Fibroblast of lung (primary cell): ENCODE measurements at regions not wholly inside any gene's neighbourhood (a gene's known extent, or its start where the extent isn't known, plus 50 kb on each side); places are given as distances from the start of the nearest gene placed in this dataset.

Source experiments
- DNase-seq, 2 donors: peaks; one replicate each; pipeline versions ENCODE4 v3.0.0 to v3.0.0-alpha.2; 2010; ENCODE audit warnings: low read depth in 2 of 2
- H2AFZ ChIP-seq: 2 replicates; pipeline ENCODE4 v1.5.1; 2012; ENCODE audit warnings: low read length, control low read depth, inconsistent platforms
- H3K27ac ChIP-seq: 2 replicates; pipeline ENCODE4 v1.5.1; 2011; ENCODE audit warnings: low read length, control low read depth; ENCODE audit not compliant: insufficient read depth
- H3K27me3 ChIP-seq: 2 replicates; pipeline ENCODE4 v1.5.1; 2011; ENCODE audit warnings: mild to moderate bottlenecking, low read length; ENCODE audit not compliant: control insufficient read depth, insufficient read depth
- H3K36me3 ChIP-seq: 2 replicates; pipeline ENCODE4 v1.5.1; 2011; ENCODE audit warnings: low read length; ENCODE audit not compliant: control insufficient read depth, insufficient read depth
- H3K4me1 ChIP-seq: 2 replicates; pipeline ENCODE4 v1.5.1; 2011; ENCODE audit warnings: low read length; ENCODE audit not compliant: control insufficient read depth, insufficient read depth; ENCODE audit errors: extremely low read depth
- H3K4me2 ChIP-seq: 2 replicates; pipeline ENCODE4 v1.5.1; 2011; ENCODE audit warnings: low read length, control low read depth; ENCODE audit not compliant: insufficient read depth; ENCODE audit errors: extremely low read depth
- H3K4me3 ChIP-seq, 4 experiments: fragments of 200-600 bp in 1 of 4; sonication (generic) in 1 of 4; replicated peaks in 1 of 4; 2 replicates each; pipeline ENCODE4 v1.5.1; 2011 to 2016; ENCODE audit warnings: low read length in 4 of 4, low read depth in 3 of 4, mild to moderate bottlenecking in 3 of 4, control low read depth in 2 of 4, inconsistent platforms in 1 of 4, mixed read lengths in 1 of 4; ENCODE audit not compliant: insufficient read depth in 1 of 4; ENCODE audit errors: control extremely low read depth in 1 of 4
- H3K79me2 ChIP-seq: 2 replicates; pipeline ENCODE4 v1.5.1; 2012; ENCODE audit warnings: mild to moderate bottlenecking, low read length, inconsistent platforms; ENCODE audit not compliant: control insufficient read depth, insufficient read depth
- H3K9ac ChIP-seq: 2 replicates; pipeline ENCODE4 v1.5.1; 2011; ENCODE audit warnings: mild to moderate bottlenecking, low read length, control low read depth; ENCODE audit not compliant: insufficient read depth
- H3K9me3 ChIP-seq: 2 replicates; pipeline ENCODE4 v1.5.1; 2012; ENCODE audit warnings: low read depth, low read length; ENCODE audit not compliant: control insufficient read depth, insufficient read depth
- H4K20me1 ChIP-seq: 2 replicates; pipeline ENCODE4 v1.5.1; 2011; ENCODE audit warnings: low read length; ENCODE audit not compliant: control insufficient read depth, insufficient read depth; ENCODE audit errors: extremely low read depth
- CTCF ChIP-seq, 2 donors: IDR thresholded peaks in 1 of 2; conservative IDR thresholded peaks in 1 of 2; 1 replicate in 1 of 2; 2 replicates in 1 of 2; pipeline ENCODE4 v1.5.1; 2011 to 2012; ENCODE audit warnings: low read length in 2 of 2, control low read depth in 1 of 2, inconsistent platforms in 1 of 2, low read depth in 1 of 2, mild to moderate bottlenecking in 1 of 2
- EZH2 ChIP-seq: IDR thresholded peaks from 2 replicates; pipeline ENCODE4 v1.5.1; 2012; ENCODE audit warnings: low read length, control low read depth, mild to moderate bottlenecking; ENCODE audit errors: missing control alignments

GRCh38 chr4:100246697-100247096 is 56.4 kb upstream of the DDIT4L start:
- Histone ChIP-seq H2AFZ (no peak overlapping the region), H3K79me2 (no peaks in the 10 kb centered on the region), H4K20me1 (no peaks in the 10 kb centered on the region)

GRCh38 chr4:100244347-100244746 is 54.1 kb upstream of the DDIT4L start:
- no peaks in the 10 kb centered on the region for H3K36me3 ChIP-seq

More at GRCh38 chr4:100246697-100247096, 56.4 kb upstream of the DDIT4L start:
- Histone ChIP-seq H3K27ac (no peak overlapping the region), H3K27me3 (no peaks in the 10 kb centered on the region), H3K9ac (no peak overlapping the region), H3K4me3 (no peak overlapping the region), H3K9me3 (no peaks in the 10 kb centered on the region), H3K4me2 (no peak overlapping the region), H3K36me3 (no peaks in the 10 kb centered on the region), H3K4me1 (no peaks in the 10 kb centered on the region)
- TF ChIP-seq CTCF (conservative IDR thresholded peaks at IDR 0.05 in 1 of 2, IDR thresholded peaks at IDR 0.05 in 1 of 2; ENCODE audit: low read depth in 1 of 2, low read length in 2 of 2) (no peak), EZH2 (no peak)
- DNase-seq: no peak

More at GRCh38 chr4:100244347-100244746, 54.1 kb upstream of the DDIT4L start:
- H3K27me3 ChIP-seq: no peaks in the 10 kb centered on the region
- H3K9me3 ChIP-seq: no peaks in the 10 kb centered on the region
- no peaks in the 10 kb centered on the region for H3K4me1 ChIP-seq
- no peak for DNase-seq
- no peak overlapping the region for H2AFZ ChIP-seq
- H3K9ac ChIP-seq: no peak overlapping the region
- no peak for TF ChIP-seq EZH2
- TF ChIP-seq CTCF (conservative IDR thresholded peaks at IDR 0.05 in 1 of 2, IDR thresholded peaks at IDR 0.05 in 1 of 2; ENCODE audit: low read depth in 1 of 2, low read length in 2 of 2): no peak
- no peak overlapping the region for H3K4me2 ChIP-seq
- H4K20me1 ChIP-seq: no peaks in the 10 kb centered on the region
- no peak overlapping the region for H3K4me3 ChIP-seq
- H3K27ac ChIP-seq: no peak overlapping the region
- H3K79me2 ChIP-seq: no peaks in the 10 kb centered on the region
